Chondrocyte (in vitro differentiated cells): ENCODE measurements at regions not wholly inside any gene's neighbourhood (a gene's known extent, or its start where the extent isn't known, plus 50 kb on each side); places are given as distances from the start of the nearest gene placed in this dataset.

ENCODE experiments used
- DNase-seq: peaks from one replicate; pipeline ENCODE4 v3.0.0; 2021; ENCODE audit warnings: mixed read lengths, low spot score
- H3K27ac Mint-ChIP-seq: one replicate; pipeline ENCODE4 v1.8.0; 2021; ENCODE audit warnings: mild to moderate bottlenecking, moderate library complexity, mixed read lengths; ENCODE audit not compliant: unreplicated experiment
- H3K27me3 Mint-ChIP-seq: 2 replicates; pipeline ENCODE4 v1.8.0; 2021; ENCODE audit warnings: low read depth, mixed read lengths
- H3K36me3 Mint-ChIP-seq: 2 replicates; pipeline ENCODE4 v1.8.0; 2021; ENCODE audit warnings: low read depth, mixed read lengths
- H3K4me1 Mint-ChIP-seq: 2 replicates; pipeline ENCODE4 v1.8.0; 2021; ENCODE audit warnings: low read depth, mild to moderate bottlenecking, mixed read lengths
- H3K4me3 Mint-ChIP-seq: one replicate; pipeline ENCODE4 v1.8.0; 2021; ENCODE audit warnings: mild to moderate bottlenecking, moderate library complexity, mixed read lengths; ENCODE audit not compliant: unreplicated experiment
- H3K9me3 Mint-ChIP-seq: 2 replicates; pipeline ENCODE4 v1.8.0; 2021; ENCODE audit warnings: low read depth, mixed read lengths
- TF ChIP-seq, protein P1 (sequence below): fragments of 200-600 bp; sonication (generic); IDR thresholded peaks from 2 replicates; pipeline ENCODE4 v1.5.0; 2021; ENCODE audit warnings: antibody characterized with exemption, mild to moderate bottlenecking, moderate library complexity

DNA sequence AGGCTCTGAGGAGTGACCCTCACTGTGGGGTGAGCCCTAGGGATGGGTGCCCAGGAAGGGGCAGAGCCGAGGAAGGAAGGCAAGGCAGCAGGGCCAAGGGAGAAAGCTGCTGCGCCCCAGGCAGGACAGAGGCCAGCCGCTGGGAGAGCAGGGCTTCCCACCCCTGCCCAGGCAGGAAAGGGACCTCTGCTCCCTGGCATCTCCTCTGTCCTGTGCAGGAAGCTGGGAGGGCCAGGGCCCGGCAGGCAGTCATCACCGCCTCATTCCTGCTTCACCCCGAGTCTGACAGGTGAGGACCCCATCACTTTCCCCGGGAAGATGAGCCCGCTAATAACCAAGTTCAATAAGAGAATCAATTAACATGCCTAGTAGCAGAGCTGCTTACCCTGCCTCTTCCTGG lies 81.3 kb downstream of the EDN3 start:
- Mint-ChIP-seq H3K27me3 (no peaks in the 10 kb centered on the region), H3K4me1 (peaks cover 39% of the 10 kb centered on the region), H3K9me3 (no peaks in the 10 kb centered on the region), H3K4me3 (no peak overlapping the region), H3K36me3 (no peaks in the 10 kb centered on the region), H3K27ac (no peak overlapping the region)
- TF ChIP-seq, protein P1, sequence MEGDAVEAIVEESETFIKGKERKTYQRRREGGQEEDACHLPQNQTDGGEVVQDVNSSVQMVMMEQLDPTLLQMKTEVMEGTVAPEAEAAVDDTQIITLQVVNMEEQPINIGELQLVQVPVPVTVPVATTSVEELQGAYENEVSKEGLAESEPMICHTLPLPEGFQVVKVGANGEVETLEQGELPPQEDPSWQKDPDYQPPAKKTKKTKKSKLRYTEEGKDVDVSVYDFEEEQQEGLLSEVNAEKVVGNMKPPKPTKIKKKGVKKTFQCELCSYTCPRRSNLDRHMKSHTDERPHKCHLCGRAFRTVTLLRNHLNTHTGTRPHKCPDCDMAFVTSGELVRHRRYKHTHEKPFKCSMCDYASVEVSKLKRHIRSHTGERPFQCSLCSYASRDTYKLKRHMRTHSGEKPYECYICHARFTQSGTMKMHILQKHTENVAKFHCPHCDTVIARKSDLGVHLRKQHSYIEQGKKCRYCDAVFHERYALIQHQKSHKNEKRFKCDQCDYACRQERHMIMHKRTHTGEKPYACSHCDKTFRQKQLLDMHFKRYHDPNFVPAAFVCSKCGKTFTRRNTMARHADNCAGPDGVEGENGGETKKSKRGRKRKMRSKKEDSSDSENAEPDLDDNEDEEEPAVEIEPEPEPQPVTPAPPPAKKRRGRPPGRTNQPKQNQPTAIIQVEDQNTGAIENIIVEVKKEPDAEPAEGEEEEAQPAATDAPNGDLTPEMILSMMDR: no peak
- DNase-seq: no peak

DNA sequence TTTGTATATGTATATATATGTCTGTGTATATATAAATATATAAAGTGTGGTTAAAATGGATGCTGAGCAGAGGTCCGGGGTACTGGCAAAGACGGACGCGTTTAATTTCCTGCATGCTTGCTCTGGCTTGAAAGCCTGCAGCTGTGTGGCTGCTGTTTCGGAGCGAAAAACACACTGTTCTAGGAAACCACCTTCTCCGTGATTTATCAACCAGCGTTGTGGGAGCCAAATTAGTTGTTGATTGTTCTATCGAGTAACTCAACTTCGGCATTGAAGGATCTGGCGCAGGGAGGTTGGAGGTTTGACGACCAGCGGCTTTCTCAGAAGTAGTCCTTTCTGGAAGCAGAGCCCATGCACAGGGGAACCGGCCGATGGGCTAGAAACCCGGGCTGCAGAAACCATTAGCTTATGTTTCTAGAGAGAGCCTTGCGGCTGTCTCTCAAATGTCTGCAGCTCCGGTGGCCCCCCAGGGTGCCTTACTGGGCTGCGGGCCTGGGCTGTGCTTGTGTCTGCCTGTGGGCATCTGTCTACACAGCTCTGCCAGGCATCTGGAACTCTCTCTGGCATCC lies 81.8 kb downstream of the EDN3 start:
- Mint-ChIP-seq H3K27me3 (no peaks in the 10 kb centered on the region), H3K27ac (no peak overlapping the region), H3K4me1 (peaks cover 42% of the 10 kb centered on the region), H3K4me3 (no peak overlapping the region), H3K9me3 (no peaks in the 10 kb centered on the region), H3K36me3 (no peaks in the 10 kb centered on the region)
- TF ChIP-seq, protein P1: no peak
- DNase-seq: no peak

DNA sequence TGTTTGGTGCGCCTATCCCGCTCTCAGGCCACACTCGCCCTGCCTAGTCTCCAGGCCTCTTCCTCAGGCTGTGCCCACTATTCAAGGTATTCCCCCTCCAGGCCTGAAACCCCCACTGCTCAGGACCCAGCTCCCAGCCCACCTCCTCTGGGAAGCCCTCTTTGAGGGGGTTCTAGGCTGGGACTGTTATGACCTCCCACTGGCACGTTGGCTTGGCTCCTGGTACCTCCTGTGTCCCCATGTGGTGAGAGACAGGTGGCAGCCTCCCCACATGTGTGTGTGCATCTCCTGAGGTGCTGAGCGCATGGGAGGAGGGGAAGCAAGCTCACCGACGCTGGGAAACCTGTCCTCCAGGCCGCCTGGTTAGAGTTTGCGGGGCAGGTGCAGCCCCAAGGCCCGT lies 82.5 kb downstream of the EDN3 start:
- Mint-ChIP-seq H3K4me3 (no peak overlapping the region), H3K9me3 (no peaks in the 10 kb centered on the region), H3K27ac (no peak overlapping the region), H3K36me3 (no peaks in the 10 kb centered on the region), H3K27me3 (no peaks in the 10 kb centered on the region), H3K4me1 (peaks cover 42% of the 10 kb centered on the region)
- TF ChIP-seq, protein P1: no peak
- DNase-seq: no peak

DNA sequence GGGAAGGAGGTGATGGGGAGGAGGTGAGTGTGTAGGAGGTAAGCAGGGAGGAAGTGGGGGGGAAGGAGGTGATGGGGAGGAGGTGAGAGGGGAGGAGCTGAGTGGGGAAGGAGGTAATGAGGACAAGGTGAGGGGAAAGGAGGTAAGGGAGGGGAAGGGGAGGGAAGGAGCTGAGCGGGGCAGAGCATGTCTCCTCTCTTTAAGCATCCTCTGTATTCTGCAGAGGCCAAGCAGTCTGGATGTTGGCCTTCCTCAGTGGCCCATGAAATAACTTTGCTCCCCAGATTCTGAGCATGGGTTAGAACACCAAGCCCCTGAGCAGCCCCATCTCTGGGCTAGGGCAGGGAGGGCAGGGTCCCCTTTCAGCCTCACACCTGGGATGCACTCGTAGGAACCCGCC lies 84.6 kb downstream of the EDN3 start:
- TF ChIP-seq, protein P1: no peak
- no peak overlapping the region for H3K27ac Mint-ChIP-seq
- peaks cover 2% of the 10 kb centered on the region for H3K9me3 Mint-ChIP-seq
- no peaks in the 10 kb centered on the region for H3K36me3 Mint-ChIP-seq
- H3K27me3 Mint-ChIP-seq: no peaks in the 10 kb centered on the region
- DNase-seq: no peak
- no peak overlapping the region for H3K4me3 Mint-ChIP-seq
- peaks cover 25% of the 10 kb centered on the region for H3K4me1 Mint-ChIP-seq

DNA sequence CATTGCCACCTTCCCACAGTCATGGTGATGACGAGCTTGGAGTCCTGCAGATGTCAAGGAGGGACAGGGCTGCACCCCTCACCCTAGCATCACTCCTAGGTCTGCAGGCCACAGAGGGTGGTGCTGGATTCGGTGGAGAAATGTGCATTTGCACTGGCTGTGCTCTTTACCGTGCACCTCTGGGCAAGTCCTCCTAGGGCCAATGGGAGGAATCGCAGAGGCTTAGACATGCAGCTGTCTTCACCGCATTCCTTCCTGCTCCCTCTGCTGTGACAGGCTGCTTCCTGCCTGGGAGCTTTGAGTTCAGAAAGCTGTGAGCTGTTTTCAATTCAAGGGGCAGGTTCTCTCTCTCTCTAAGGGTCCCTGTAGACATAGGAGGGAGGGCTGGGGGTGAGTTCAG lies 85.1 kb downstream of the EDN3 start:
- DNase-seq: no peak
- no peak overlapping the region for H3K27ac Mint-ChIP-seq
- TF ChIP-seq, protein P1: no peak
- H3K27me3 Mint-ChIP-seq: no peaks in the 10 kb centered on the region
- no peak overlapping the region for H3K4me3 Mint-ChIP-seq
- H3K36me3 Mint-ChIP-seq: no peaks in the 10 kb centered on the region
- H3K4me1 Mint-ChIP-seq: peaks cover 25% of the 10 kb centered on the region
- peaks cover 2% of the 10 kb centered on the region for H3K9me3 Mint-ChIP-seq
